ENCODE measurements at regions not wholly inside any gene's neighbourhood (a gene's known extent, or its start where the extent isn't known, plus 50 kb on each side); places are given as distances from the start of the nearest gene placed in this dataset.
"Not testable (repeated sequence)": the region's sequence is repeated elsewhere in the genome, so short reads cannot be mapped to it uniquely, and the experiment has no call there.

GRCh38 chrX:50967736-50968135, 57.2 kb downstream of the BMP15 start:
- no peak for DNase-seq (ENCODE audit: low read depth in 2 of 3, low spot score in 2 of 3)

DNA sequence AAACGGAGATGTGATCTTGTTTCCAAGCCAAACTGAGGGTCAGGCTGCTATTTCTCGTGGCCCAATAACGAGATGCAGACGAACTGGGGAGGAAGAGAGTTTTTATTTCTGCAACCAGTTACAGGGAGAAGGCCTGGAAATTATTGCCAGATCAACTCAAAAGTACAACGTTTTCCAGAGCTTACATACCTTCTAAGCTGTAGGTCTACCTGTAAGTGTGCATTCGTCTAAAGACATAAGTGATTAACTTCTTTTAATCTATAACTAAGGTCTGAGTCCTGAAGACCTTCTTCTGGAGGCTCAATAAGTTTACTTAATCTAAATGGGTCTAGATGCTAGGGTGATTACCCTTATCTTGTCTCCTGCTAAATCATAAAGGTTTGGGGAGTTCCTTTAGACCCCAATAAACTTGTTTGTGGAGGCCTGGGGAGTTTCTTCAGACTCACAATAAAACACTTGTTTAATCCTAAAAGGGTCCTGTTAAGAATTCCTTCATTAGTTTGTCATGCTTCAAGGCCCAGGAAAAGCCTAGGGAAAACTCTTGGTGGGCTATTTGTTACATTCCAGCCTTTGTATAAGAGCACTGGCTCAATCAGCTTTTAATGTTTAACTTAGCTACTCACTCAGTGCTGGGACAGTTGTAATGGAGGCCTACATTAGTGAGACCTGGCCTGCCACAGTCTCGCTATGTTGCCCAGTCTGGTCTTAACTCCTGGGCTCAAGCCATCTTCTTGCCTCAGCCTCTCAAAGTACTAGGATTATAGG, 58.5 kb downstream of the BMP15 start:
- not testable (repeated sequence) for DNase-seq (ENCODE audit: low read depth in 2 of 3, low spot score in 2 of 3)

DNA sequence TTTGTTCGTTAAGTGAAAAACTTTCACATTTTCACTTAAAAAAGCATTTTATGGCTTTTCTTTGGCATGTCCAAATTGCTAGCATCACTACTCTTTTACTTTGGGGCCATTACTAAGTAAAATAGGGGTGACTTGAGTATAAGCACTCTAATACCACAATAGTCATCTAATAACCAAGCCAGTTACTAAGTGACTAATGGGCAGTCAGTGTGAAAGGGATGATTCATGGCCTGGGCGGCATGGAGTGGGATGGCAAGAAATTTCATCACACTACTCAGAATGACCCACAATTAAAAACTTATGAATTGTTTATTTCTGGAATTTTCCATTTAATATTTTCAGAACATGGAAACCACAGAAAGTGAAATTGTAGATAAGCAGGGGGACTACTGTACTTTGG, 60.9 kb downstream of the BMP15 start:
- DNase-seq (ENCODE audit: low read depth in 2 of 3, low spot score in 2 of 3): no peak

DNA sequence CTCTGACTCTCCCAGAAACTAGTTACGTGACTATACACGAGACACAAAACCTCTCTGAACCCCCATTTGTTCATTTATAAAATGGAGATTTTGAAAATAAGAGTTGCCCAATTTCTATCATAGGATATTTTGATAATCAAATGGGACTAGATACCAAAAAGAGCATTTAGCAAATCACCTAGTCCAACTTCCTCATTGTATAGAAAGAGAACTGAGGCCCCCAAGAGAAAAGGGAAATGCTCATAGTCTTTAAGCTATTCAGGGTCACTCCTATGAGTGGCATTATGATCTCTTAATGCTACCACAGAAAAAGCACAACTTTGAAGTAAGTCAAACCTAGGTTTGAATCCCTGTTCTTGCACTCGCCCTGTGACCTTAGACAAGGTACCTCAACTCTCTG, 62.7 kb downstream of the BMP15 start:
- DNase-seq (ENCODE audit: low read depth in 2 of 3, low spot score in 2 of 3): peak in 1 of 3 donors; percentile 4

- DNase-seq (ENCODE audit: low read depth in 2 of 3, low spot score in 2 of 3): no peak
Observed at GRCh38 chrX:50978920-50979682, 68.6 kb downstream of the BMP15 start.

GRCh38 chrX:50980251-50980650, 69.7 kb downstream of the BMP15 start:
- no peak for DNase-seq (ENCODE audit: low read depth in 2 of 3, low spot score in 2 of 3)

GRCh38 chrX:50988649-50989048, 78.1 kb downstream of the BMP15 start:
- DNase-seq (ENCODE audit: low read depth in 2 of 3, low spot score in 2 of 3): peak in 2 of 3 donors; percentile 7 to 37

- no peak for DNase-seq (ENCODE audit: low read depth in 2 of 3, low spot score in 2 of 3)
Observed at GRCh38 chrX:50996930-50997329, 86.4 kb downstream of the BMP15 start.

- not testable (repeated sequence) for DNase-seq (ENCODE audit: low read depth in 2 of 3, low spot score in 2 of 3)
Observed at GRCh38 chrX:51000384-51000783, 89.8 kb downstream of the BMP15 start.

DNA sequence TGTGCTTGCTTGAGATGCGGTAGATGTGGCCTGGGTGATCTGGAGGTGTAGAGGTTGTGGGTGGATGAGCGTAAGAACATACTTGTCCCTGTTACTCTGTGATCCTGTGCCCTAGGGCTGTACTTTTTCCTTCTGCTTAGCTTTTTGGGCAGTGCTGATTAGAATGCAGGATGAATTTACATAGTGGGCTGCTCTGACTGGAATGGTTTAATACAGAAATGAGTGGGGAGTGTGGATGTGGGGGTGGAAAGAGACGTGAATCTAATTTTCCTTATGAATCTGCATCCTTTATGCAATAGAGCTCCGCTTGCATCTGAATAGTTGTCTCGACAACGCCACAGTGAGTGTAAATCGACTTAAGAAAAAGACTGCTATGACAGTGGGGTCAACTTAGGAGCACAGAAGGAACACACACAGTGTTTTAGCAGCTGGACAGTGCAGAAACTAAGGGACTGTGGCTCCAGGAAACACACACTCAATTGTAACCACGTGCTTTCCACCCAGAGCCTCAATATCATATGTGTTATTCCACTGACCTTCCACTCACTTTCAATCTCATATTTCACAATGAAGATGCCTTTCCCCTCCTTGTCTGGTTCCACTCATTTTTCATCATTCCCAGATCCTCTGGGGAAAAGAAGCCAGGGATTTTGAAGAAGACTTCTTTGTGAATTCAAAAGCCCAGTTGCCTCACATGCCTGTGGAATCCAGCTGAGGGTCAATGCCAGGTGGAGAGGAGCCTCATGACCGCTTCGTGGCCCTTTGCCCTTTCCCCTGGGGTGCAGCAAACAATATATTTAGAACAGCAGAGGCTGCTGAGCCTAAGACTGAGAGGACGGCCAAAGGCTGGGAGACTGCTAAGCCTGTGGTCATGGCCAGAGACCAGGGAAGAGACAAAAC, 91.4 kb downstream of the BMP15 start:
- DNase-seq (ENCODE audit: low read depth in 2 of 3, low spot score in 2 of 3): not testable (repeated sequence)

DNA sequence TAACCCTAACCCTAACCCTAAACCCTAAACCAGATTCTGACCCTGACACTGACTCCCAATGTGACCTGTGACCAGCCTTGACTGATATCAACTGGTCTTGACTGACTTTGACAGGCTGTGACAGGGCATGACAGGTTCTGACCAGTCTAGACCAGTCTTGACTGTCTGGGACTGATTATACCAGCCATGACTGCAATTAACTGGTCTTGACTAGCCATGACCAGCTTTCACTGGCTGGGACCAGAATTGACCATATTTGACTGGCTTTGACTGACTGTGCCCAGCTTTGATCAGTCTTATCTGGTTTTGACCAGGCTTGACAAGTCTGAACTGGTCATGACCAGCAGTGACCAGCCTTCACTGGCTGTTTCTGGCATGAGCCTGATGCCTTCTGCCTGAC, 95.5 kb downstream of the BMP15 start:
- no peak for DNase-seq (ENCODE audit: low read depth in 2 of 3, low spot score in 2 of 3)

DNA sequence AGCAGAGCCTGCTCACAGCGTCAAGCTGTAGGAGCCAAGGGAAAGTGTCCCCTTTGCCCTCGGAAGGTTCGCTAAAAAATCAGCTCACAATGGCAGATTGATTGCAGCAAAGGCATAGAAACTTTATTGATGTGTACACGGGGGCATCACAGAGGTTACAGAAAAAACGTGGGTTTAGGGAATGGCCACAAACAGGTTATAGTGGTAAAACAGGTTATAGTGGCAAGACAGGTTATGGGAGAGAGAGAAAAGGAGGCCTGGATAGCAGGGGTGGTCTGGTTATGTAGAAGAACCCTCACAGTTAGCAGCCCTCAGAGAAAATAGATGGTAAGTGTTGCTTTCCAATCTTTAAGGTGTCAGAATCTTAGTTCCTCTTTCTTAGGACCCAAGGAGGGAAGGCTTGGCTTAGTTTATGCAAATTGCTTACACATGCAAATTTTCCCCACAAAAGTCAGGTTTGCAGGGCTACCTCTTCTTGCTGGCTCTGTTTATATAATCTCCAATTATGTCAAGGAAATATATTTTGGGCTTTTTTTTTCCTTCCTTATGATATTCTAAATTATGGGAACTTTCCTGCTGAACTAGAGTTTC, 113.7 kb downstream of the BMP15 start:
- no peak for DNase-seq (ENCODE audit: low read depth in 2 of 3, low spot score in 2 of 3)

DNA sequence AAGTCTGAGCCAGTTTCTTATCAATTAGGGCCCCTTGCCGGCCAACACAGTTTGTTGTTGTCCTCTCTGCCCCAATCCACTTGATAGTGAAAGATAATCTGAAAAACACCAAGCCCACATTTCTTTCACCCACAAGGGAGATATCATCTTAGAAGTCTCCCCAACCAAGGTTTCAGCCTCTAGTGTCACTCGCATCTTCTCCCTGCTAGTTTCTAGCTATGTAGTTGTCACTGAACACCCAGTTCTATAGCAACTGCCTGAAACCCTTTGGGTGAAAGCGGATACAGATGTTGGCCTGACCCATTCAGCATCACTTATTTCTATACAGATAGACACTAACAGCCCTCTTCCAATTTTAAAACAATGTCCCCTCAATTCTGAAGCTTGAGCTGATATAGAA, 116.3 kb downstream of the BMP15 start:
- no peak for DNase-seq (ENCODE audit: low read depth in 2 of 3, low spot score in 2 of 3)

GRCh38 chrX:51035746-51036145, 125.2 kb downstream of the BMP15 start:
- no peak for DNase-seq (ENCODE audit: low read depth in 2 of 3, low spot score in 2 of 3)

GRCh38 chrX:51047950-51048349, 137.4 kb downstream of the BMP15 start:
- DNase-seq (ENCODE audit: low read depth in 2 of 3, low spot score in 2 of 3): no peak

GRCh38 chrX:51053741-51054140, 143.2 kb downstream of the BMP15 start:
- no peak for DNase-seq (ENCODE audit: low read depth in 2 of 3, low spot score in 2 of 3)

GRCh38 chrX:51098046-51098445, 187.5 kb downstream of the BMP15 start:
- DNase-seq (ENCODE audit: low read depth in 2 of 3, low spot score in 2 of 3): no peak

DNA sequence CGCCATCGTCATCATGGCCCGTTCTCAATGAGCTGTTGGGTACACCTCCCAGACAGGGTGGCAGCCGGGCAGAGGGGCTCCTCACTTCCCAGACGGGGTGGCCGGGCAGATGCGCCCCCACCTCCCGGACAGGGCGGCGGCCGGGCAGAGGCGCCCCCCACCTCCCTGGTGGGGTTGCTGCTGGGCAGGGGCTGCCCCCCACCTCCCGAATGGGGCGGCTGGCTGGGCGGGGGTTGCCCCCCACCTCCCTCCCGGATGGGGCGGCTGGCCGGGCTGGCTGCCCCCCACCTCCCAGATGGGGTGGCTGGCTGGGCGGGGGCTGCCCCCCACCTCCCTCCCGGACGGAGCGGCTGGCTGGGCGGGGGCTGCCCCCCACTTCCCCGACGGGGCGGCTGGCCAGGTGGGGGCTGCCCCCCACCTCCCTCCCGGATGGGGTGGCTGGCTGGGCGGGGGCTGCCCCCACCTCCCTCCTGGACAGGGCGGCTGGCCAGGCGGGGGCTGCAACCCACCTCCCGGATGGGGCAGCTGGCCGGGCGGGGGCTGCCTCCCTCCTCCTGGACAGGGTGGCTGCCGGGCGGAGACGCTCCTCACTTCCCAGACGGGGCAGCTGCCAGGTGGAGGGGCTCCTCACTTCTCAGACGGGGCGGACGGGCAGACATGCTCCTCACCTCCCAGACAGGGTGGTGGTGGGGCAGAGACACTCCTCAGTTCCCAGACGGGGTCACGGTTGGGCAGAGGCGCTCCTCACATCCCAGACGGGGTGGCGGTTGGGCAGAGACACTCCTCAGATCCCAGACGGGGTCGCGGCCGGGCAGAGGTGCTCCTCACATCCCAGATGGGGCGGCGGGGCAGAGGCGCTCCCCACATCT, 208.8 kb downstream of the BMP15 start:
- not testable (repeated sequence) for DNase-seq (ENCODE audit: low read depth in 2 of 3, low spot score in 2 of 3)

DNA sequence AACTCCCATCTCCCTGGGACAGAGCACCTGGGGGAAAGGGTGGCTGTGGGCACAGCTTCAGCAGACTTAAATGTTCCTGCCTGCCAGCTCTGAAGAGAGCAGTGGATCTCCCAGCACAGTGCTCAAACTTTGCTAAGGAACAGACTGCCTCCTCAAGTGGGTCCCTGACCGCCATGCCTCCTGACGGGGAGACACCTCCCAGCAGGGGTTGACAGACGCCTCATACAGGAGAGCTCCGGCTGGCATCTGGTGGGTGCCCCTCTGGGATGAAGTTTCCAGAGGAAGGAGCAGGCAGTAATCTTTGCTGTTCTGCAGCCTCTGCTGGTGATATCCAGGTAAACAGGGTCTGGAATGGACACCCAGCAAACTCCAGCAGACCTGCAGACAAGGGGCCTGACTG, 206.9 kb upstream of the NUDT10 start:
- not testable (repeated sequence) for DNase-seq (ENCODE audit: low read depth in 2 of 3, low spot score in 2 of 3)

Data from hematopoietic multipotent progenitor cell (in vitro differentiated cells).